HG02798 (cell line): ENCODE measurements at regions not wholly inside any gene's neighbourhood (a gene's known extent, or its start where the extent isn't known, plus 50 kb on each side); places are given as distances from the start of the nearest gene placed in this dataset.
"Not testable (repeated sequence)": the region's sequence is repeated elsewhere in the genome, so short reads cannot be mapped to it uniquely, and the experiment has no call there.

ENCODE experiments used
- ATAC-seq: cut with Tn5 transposase; IDR thresholded peaks from one replicate; pipeline ENCODE4 v1.9.1; 2021; ENCODE audit warnings: mild to moderate bottlenecking; ENCODE audit not compliant: unreplicated experiment, poor library complexity

DNA sequence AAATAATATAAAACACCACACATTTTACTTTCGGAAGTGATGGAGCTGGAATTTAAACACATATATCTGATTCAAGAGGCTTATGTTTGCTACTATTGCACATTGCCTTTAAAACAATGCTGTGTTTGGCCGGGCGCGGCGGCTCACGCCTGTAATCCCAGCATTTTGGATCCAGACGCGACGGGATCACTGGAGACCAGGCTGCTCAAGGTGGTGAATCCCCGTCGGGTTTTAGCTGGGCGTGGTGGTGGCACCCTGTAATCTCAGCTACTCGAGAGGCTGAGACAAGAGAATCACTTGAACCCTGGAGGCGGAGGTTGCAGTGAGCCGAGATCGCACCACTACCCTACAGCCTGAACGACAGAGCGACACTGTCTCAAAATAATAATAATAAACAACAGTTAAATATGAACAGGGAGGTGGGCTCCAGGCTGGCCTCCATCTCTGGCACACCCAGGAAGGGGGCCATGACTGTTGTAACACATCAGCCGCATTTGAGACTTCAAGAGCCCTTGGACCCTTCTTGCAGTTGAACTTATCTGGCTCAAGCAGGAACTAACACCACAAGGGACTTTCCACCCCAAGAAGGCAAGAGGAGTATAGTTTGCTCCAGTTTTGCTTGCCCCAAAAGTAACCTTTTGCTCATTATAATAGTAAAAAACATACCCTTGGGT lies 127.1 kb upstream of the ZNF184 start:
- ATAC-seq: no peak

DNA sequence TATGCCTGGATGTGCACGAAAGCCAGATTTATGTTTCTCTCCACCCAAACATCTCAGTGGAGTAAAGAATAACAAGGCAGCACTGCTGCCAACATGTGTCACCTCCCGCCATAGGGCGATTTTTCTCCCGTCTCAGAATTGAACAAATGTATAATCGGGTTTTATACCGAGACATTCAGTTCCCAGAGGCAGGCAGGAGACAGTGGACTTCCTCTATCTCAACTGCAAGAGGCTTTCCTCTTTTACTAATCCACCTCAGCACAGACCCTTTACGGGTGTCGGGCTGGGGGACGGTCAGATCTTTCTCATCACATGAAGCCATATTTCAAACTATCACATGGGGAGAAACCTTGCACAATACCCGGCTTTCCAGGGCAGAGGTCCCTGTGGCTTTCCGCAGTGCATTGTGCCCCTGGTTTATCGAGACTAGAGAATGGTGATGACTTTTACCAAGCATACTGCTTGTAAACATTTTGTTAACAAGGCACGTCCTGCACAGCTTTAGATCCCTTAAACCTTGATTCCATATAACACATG lies 124.2 kb upstream of the ZNF184 start:
- ATAC-seq: not testable (repeated sequence)

DNA sequence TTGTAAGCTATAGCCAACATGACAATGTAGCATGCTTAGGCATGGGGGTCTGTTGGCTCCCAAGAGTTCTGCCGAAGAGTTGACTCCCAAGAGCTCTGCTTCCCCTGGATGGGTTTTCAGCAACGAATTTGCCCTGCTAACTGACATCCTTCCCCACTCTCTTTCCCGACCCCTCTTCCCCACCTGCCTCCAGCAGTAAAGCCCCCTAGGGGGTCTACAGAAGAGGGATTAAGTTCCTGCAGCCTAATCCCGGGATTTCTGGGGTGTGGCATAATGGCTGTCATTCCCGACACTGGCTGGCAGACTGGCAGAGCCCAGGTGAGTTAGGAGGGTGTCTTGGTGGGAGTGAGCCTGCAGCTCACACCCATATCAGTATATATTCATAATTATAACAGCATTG lies 121.0 kb upstream of the ZNF184 start:
- ATAC-seq: no peak

DNA sequence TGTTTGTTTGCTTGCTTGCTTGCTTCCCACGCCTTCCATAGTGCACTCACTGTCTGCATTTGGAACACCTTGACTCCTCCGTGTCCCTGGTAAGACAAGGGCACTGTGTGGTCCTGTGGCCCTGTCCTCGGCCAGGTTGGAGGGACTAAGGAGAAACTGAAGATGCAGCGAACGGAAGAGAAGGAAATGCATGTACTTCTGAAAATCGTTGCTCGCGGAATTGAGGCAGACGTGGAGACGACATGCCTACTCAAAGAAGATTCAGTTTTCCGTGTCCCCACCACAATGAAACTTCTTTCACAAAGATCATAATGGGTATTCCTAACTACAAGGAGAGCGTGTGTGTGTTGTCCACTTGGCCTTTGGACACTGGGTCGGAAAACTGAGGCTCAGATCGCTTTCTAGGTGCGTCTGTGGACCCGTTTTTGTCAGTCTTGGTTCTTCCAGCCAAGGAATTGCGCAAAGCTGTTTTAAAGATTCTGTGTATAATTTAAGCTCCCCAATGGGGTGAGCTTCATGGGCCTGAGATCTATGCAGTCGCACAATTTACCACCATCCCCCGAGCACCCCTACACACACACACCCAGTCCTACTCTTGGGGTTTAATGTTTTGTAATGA lies 120.4 kb upstream of the ZNF184 start:
- ATAC-seq: peak; percentile 8

DNA sequence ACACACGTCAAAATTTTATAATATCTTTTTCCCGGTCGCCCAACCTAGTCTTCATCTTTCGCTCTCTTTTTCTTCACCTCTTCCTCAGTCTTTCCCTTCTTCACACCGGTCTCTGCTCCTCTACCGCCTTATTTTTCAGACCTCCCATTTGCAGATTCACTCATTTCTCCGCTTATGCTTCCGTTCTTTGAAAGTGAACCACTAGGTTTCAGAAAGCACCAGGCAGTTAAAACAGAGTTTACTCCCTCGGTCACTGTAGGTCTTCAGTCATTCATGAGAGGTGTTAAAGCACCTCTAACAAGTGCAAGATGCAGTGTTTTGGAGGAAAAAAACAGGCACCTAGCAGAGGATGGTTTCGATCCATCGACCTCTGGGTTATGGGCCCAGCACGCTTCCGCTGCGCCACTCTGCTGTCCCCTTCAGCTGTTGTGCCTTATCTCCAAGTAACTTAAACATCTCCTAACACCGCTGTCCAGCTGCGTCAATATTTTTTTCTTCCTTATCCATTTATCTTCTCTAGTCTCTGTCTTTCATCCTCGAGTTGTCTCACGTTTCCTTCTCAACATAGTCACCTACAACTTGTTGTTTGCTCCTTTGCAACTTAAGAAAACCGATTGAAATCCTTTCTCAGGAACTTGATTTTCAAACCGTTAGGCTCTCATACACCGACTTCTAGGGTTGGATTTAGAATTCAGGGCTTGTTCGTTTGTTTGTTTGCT lies 119.7 kb upstream of the ZNF184 start:
- peak; percentile 89 for ATAC-seq

DNA sequence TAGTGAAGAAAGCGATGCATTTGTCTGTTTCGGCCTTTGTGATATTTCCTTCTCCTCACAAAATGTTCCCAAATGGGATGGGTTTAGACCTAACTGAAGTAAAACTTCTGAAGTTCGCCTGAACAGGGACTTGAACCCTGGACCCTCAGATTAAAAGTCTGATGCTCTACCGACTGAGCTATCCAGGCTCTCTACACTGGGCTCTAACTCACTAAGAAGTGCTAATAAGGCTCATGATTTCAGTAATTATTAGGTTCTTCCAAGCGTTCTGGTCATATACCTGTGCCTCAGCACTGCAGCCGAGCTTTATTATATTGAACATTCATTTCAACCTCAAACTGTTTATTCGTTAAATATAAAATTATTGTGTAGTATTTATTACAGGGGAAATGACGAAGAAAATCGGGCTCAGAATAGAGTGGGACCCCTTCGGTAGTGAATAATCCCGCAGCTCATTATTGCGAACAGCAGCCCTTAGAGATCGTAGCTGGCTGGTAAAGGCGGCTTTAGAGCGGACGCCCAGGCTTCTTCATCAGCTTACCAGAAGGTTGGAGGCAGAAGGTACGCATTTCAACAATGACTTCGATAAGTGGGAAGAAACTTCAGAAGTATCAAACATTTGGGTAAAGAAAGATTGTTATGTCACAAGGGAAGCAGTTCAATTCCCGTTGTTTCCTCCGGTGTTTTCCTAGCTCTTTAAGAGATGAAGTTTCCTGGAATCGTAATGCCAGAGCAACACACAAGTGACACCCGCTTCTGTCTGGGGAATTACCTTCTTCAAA lies 119.0 kb upstream of the ZNF184 start:
- ATAC-seq: peak; percentile 28

DNA sequence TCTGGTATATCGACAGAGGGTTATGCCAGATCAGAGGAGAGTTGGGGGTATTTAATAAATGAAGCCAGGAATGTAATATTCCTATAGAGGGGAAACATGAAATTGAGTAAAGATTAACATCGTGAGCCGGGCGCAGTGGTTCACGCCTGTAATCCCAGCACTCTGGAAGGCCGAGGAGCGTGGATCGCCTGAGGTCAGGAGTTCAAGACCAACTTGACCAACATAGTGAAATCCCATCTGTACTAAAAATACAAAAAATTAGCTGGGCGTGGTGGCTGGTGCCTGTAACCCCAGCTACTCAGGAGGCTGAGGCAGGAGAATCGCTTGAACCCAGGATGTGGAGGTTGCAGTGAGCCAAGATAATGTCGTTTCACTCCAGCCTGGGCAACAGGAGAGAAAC lies 112.4 kb upstream of the ZNF184 start:
- ATAC-seq: not testable (repeated sequence)

DNA sequence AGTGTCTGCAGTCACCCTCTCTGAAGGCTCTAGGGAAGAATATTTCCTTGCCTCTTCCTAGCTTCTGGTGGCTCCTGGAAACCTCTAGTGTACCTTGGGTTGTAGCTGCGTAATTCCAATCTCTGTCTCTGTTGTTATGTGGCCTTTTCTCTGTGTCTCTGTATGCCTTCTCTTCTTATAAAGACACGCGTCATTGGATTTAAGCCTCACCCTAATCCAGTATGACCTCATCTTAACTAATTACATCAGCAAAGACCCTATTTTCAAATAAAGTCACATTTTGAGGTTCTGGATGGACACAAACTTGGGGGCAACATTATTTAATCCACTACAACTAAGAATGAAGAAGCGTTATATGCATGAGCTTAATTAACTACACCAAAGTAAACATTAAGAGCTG lies 111.4 kb upstream of the ZNF184 start:
- ATAC-seq: no peak

DNA sequence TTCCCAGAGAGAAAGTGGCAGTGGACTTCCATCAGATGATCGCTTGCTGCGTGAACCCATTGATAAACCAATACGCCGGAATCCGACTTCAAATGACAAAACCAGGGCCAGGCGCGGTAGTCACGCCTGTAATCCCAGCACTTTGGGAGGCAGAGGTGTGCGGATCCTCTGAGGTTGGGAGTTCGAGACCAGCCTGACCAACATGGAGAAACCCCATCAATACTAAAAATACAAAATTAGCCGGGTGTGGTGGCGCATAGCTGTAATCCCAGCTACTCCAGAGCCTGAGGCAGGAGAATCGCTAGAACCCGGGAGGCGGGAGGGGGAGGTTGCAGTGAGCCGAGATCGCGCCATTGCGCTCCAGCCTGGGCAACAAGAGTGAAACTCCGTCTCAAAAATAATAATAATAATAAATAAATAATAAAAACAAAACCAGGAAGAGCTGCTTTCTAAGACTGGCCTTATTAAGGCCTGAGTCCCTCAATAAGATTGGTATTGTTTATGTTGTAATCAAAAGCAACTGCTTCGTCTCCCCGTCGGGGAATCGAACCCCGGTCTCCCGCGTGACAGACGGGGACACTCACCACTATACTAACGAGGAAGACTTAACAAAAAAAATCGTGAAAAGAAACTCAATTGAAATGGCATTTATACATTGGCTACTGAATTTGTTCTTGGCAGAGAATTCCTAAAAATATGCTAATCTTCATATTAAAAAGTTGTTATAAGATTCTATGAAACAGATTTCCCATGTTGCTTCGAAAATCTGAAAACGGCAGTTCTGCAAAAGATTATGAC lies 110.2 kb upstream of the ZNF184 start:
- ATAC-seq: no peak

DNA sequence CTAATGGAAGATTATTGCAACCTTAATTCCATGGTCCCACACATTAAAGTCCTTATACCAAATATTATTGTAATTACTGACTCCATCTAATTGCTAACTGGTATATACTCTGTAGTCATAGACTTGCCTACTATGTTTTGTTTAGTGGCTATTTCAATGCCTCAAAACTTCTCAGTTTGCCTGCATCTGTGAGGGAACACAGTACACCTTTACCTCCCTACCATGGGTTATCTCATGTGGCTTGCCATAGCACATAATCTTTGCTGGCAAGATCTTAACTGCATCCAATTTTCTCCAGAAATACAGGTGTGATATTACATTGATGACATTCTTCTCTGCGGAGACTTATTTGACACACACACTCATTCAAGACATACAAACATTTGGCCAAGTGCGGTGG lies 107.1 kb upstream of the ZNF184 start:
- no peak for ATAC-seq

DNA sequence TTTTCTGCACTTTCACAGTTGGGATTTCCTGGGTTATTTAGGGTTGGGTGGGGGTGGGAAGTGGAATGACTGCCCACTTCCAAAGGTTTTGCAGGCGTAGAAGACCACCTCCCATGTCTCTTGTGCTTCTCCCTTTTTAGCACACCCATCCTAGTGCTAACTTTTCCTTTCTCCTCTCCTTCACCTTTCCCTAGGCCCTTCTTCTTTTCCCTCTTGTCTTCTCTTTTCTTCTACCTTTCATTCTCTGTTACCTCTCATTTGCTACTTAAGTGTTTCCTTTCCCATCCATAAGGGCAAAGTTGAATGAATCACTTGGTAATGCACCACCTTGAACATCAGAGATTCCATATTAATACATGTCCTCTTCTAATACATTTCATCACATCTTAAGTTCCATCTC lies 105.0 kb upstream of the ZNF184 start:
- no peak for ATAC-seq

DNA sequence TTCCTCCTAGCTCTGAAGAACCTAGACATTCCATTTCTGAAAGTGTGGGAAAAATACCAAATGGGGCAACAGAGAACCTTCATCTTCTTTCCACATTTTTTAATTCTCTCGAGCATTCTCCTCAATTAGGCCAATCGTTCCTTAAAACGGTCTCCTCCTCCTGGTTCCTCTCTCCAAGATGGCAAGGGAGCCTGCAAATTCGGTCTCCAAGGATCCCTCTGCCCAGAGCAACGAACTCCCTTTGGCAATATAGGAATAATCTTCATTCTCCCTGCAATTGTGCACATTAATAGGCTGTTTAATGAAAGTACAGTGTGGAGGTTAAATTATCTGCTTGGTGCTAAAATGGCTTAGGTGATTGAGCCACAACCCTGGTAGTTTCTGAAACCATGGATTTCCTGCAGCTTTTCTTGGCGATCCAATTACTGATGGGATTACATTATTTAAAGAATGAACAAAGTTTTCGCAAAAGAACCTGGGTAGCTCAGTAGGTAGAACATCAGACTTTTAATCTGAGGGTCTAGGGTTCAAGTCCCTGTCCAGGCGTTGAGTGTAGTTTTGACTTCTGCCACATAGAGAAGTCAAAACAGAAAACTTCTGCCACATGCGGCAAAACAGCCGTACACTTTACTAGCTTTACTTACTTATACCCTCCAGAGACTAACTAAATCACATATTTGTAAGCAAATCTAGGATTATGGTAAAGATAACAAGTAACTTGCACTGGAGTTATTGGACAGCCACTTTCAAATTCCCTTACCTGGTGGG lies 102.9 kb upstream of the ZNF184 start:
- no peak for ATAC-seq

DNA sequence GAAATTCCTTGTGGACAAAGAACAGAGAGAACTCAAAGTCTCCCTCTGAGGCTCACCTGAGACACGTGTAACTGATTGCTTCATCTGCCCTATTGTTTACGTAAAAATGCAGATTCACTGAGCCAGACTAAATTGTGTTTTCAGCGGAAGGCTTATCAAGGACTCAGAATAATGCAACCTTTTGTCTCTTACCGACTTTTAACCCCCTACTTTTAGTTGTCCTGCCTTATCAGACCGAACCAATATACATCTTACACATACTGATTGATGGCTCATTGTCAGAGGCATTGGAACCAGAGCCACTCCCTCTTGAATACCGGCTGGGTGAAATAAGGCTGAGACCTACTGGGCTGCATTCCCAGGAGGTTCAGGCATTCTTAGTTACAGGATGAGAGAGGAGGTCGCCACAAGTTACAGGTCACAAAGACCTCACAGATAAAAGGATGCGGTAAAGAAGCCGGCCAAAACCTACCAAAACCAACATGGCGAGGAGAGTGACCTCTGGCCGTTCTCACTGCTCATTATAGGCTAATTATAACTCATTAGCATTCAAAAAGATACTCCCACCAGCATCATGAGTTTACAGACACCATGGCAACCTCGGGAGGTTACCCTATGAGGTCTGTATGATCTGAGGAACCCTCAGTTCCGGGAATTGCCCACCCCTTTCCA lies 95.5 kb upstream of the ZNF184 start:
- ATAC-seq: no peak

DNA sequence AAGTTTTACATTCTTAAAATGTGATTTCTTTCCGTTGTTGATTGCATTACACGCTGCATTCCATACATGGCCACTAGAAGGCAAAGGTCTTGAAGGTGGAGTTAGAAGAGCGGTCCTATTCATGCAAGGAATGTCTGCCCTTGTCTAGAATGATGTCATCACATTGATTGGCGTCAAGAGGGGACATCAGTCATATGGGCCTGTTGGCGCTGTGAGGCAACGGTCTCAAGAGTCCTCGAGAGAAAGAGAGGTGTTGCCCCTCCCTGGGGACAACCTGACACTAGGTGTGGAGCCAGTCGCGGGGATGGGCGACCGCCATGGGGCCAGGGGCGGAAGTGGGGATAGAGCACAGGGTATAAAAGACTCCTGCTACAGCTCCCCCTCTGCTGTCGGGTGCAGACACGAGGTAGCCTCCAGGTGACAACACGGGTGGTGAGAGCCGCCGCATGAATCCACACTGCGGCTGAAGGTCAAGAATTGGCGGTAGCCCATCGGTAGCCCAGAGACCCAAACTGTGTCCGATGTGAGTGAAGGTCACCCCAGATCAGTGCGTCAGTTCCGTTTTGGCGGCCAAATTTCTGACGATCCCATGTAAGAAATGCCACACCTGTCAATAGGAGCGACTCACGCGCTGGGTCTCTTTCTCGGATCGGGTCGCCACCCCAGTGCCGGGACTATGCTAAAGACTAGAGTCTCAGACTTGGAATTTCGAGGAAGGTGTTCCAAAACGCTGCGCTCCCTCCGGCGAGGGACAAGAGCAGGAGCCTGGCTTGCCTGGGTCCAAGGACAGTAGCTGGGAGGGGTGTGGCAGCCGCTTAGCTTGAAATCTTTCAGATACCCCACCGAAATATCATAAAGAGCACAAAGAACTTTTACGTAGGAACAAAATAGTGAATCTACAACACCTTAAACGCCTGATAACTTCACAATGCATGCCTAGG lies 93.2 kb upstream of the ZNF184 start:
- ATAC-seq: no peak

DNA sequence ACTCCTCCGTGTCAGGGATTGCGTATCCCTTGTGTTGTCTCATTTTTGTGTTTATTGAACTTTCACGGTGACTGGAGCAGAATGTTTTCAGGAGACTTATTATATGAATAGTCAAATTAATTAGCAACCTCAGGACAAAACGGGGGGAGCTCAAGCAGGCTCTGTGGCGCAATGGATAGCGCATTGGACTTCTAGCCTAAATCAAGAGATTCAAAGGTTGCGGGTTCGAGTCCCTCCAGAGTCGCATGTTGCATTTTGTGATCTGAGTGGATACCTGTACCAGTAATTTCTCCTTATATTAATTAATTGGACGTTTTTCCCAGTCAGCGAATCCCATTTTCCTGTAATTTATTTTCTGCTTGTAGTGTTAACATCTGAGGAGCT lies 89.1 kb upstream of the ZNF184 start:
- ATAC-seq: no peak

DNA sequence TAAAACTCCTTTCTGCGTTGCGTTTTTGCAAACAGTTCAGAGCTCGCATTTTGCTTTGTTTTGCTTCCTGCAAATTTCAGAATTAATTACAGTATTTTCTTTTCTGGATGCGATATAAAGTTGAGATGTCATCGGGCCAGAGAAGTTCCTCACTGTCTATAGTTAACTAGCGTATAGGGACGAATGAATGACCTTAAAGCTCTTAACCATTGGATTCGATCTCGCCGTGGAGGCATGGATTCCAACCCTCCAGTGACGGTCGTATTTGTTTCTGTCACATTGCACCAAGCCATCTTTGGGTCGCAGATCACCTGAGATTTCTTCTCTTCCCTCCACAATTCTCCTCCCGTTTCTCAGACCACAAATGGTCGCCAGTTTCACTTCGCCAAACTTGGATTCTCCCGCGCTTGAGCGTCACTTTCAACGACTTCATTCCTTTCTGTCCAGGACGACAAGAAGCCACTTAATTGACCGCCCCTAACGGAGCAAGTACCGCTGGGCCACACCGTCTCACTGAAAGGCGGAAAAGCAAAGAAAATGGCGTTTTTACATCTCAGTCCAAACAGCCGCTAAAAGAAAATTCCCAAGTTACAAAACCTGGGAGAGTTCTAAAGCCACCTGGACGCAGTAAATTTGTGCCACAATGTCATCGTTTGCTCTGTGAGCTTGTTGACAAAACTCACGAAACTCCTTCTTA lies 85.3 kb upstream of the ZNF184 start:
- ATAC-seq: no peak

DNA sequence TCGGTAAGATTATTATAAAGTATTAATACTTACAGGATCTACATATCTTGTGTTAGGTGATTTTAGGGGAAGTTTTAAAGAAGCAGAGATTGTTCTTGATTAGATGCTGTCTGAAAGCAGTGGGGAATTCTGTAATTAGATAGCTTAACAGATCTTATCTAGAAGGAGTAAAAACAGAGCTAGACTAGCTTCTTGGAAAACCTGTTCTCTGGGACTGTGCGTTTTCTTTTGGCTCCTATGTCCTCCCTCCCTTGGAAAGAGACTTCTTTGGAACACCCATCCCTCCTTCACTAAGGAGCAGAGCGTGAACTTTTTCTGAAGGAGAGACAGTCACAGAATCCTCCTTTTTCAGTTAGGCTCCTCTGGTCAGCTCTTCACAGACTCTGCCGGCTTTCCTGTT lies 83.5 kb upstream of the ZNF184 start:
- ATAC-seq: no peak
